C4-2B (cell line): ENCODE measurements at regions not wholly inside any gene's neighbourhood (a gene's known extent, or its start where the extent isn't known, plus 50 kb on each side); places are given as distances from the start of the nearest gene placed in this dataset.

Experiments
- CTCF ChIP-seq: fragments of 450-650 bp; conservative IDR thresholded peaks from 2 replicates; pipeline ENCODE4 v1.5.1; 2017; ENCODE audit warnings: mild to moderate bottlenecking
- ZFX ChIP-seq: fragments of 450-650 bp; IDR thresholded peaks from 2 replicates; pipeline ENCODE4 v1.6.1; 2017

GRCh38 chr11:38206663-38207062, 1608.6 kb upstream of the RAG2 start:
- TF ChIP-seq CTCF (no peak), ZFX (no peak)
